HFFc6 (cell line): ENCODE measurements at regions not wholly inside any gene's neighbourhood (a gene's known extent, or its start where the extent isn't known, plus 50 kb on each side); places are given as distances from the start of the nearest gene placed in this dataset.
"Not testable (repeated sequence)": the region's sequence is repeated elsewhere in the genome, so short reads cannot be mapped to it uniquely, and the experiment has no call there.

ENCODE experiments used
- DNase-seq: peaks from one replicate; pipeline ENCODE4 v3.0.0-alpha.2; 2018
- H3K27ac Mint-ChIP-seq: 2 replicates; pipeline ENCODE4 v1.8.0; 2020; ENCODE audit warnings: mild to moderate bottlenecking, mixed read lengths
- H3K27me3 Mint-ChIP-seq: 2 replicates; pipeline ENCODE4 v1.8.0; 2021; ENCODE audit warnings: mild to moderate bottlenecking, moderate library complexity, mixed read lengths; ENCODE audit not compliant: insufficient read depth
- H3K36me3 Mint-ChIP-seq: 2 replicates; pipeline ENCODE4 v1.8.0; 2021; ENCODE audit warnings: low read depth, mixed read lengths
- H3K4me1 Mint-ChIP-seq: 2 replicates; pipeline ENCODE4 v1.8.0; 2020; ENCODE audit warnings: low read depth, mixed read lengths
- H3K4me3 Mint-ChIP-seq: 2 replicates; pipeline ENCODE4 v1.8.0; 2020; ENCODE audit warnings: mild to moderate bottlenecking, moderate library complexity, mixed read lengths
- H3K9me3 Mint-ChIP-seq: 2 replicates; pipeline ENCODE4 v1.8.0; 2020; ENCODE audit warnings: mild to moderate bottlenecking, mixed read lengths
- TF ChIP-seq, protein P1 (sequence below): fragments of 200-600 bp; sonication (generic); IDR thresholded peaks from 2 replicates; pipeline ENCODE4 v1.5.0; 2021; ENCODE audit warnings: antibody characterized with exemption, mild to moderate bottlenecking

DNA sequence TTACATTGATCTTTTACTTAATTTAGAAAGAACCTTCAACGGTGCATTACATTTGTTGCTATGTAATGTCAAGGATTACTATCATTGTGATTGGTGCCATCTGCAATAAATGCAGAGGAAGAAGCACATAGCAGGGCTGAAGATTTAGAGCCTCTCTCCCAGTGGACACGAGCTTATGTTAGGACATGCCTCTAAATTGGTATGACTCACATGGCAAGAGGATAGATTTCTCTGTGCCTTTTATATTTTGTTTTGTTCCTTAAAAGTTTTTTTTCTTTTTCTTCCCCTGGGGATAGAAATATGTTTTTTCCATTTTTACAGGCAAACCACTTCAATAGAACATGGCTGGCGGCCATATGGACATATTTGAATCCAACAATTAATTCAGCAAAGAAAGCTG is 205.0 kb upstream of the HAND2 start:
- Mint-ChIP-seq H3K4me1 (no peaks in the 10 kb centered on the region), H3K4me3 (no peak overlapping the region), H3K9me3 (peaks cover 8% of the 10 kb centered on the region), H3K27ac (no peak overlapping the region), H3K36me3 (no peaks in the 10 kb centered on the region), H3K27me3 (no peaks in the 10 kb centered on the region)
- TF ChIP-seq, protein P1, sequence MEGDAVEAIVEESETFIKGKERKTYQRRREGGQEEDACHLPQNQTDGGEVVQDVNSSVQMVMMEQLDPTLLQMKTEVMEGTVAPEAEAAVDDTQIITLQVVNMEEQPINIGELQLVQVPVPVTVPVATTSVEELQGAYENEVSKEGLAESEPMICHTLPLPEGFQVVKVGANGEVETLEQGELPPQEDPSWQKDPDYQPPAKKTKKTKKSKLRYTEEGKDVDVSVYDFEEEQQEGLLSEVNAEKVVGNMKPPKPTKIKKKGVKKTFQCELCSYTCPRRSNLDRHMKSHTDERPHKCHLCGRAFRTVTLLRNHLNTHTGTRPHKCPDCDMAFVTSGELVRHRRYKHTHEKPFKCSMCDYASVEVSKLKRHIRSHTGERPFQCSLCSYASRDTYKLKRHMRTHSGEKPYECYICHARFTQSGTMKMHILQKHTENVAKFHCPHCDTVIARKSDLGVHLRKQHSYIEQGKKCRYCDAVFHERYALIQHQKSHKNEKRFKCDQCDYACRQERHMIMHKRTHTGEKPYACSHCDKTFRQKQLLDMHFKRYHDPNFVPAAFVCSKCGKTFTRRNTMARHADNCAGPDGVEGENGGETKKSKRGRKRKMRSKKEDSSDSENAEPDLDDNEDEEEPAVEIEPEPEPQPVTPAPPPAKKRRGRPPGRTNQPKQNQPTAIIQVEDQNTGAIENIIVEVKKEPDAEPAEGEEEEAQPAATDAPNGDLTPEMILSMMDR, result no peak
- no peak for DNase-seq

DNA sequence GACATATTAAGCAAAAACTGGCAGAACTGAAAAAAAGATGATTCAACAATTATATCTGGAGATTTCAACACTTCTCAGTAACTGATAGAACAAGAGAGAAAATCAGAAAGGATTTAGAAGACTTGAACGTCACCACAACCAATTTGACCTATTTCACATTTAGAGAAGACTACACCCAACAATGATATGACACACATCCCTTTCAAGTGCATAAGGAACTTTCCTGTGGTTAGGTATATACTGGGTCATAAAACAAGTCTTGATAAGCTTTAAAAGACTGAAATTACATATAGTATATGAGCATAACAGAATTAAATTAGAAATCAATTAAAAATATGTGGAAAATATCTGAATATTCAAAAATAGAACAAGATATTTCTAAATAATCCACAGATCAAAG is 201.2 kb upstream of the HAND2 start:
- H3K27ac Mint-ChIP-seq, result no peak overlapping the region
- no peaks in the 10 kb centered on the region for H3K36me3 Mint-ChIP-seq
- no peaks in the 10 kb centered on the region for H3K4me1 Mint-ChIP-seq
- DNase-seq, result no peak
- H3K9me3 Mint-ChIP-seq, result peaks cover 38% of the 10 kb centered on the region
- no peak overlapping the region for H3K4me3 Mint-ChIP-seq
- TF ChIP-seq, protein P1, result no peak
- H3K27me3 Mint-ChIP-seq, result no peaks in the 10 kb centered on the region; the same call in 1 of the 2 replicates

GRCh38 chr4:173722075-173722474 is 192.0 kb upstream of the HAND2 start:
- TF ChIP-seq, protein P1, result no peak
- Mint-ChIP-seq H3K36me3 (no peaks in the 10 kb centered on the region; the same call in 1 of the 2 replicates), H3K27ac (no peak overlapping the region), H3K4me3 (no peak overlapping the region), H3K9me3 (peaks cover 29% of the 10 kb centered on the region), H3K27me3 (no peaks in the 10 kb centered on the region), H3K4me1 (no peaks in the 10 kb centered on the region)
- no peak for DNase-seq

- H3K27me3 Mint-ChIP-seq, H3K4me1 Mint-ChIP-seq, H3K36me3 Mint-ChIP-seq, H3K4me3 Mint-ChIP-seq, H3K27ac Mint-ChIP-seq, DNase-seq: not testable (repeated sequence)
- H3K9me3 Mint-ChIP-seq, result peaks cover 32% of the 10 kb centered on the region
Measured at GRCh38 chr4:173718504-173718903, 188.5 kb upstream of the HAND2 start.

GRCh38 chr4:173717581-173717980 is 187.6 kb upstream of the HAND2 start:
- TF ChIP-seq, protein P1, result no peak
- Mint-ChIP-seq H3K27ac (no peak overlapping the region), H3K27me3 (no peaks in the 10 kb centered on the region), H3K4me1 (no peaks in the 10 kb centered on the region), H3K9me3 (peaks cover 32% of the 10 kb centered on the region), H3K4me3 (no peak overlapping the region), H3K36me3 (no peaks in the 10 kb centered on the region; the same call in 1 of the 2 replicates)
- DNase-seq, result no peak

- H3K9me3 Mint-ChIP-seq, result peaks cover 32% of the 10 kb centered on the region
- no peak for DNase-seq
- H3K27me3 Mint-ChIP-seq, result no peaks in the 10 kb centered on the region
- H3K4me1 Mint-ChIP-seq, result no peaks in the 10 kb centered on the region
- TF ChIP-seq, protein P1, result no peak
- no peak overlapping the region for H3K27ac Mint-ChIP-seq
- H3K4me3 Mint-ChIP-seq, result no peak overlapping the region
- no peaks in the 10 kb centered on the region; the same call in 1 of the 2 replicates for H3K36me3 Mint-ChIP-seq
Measured at GRCh38 chr4:173714456-173714855, 184.4 kb upstream of the HAND2 start.
